Astrocyte (in vitro differentiated cells and primary cell): ENCODE measurements at regions not wholly inside any gene's neighbourhood (a gene's known extent, or its start where the extent isn't known, plus 50 kb on each side); places are given as distances from the start of the nearest gene placed in this dataset.

ENCODE experiments used
- DNase-seq: peaks from one replicate; pipeline ENCODE4 v3.0.0-alpha.2; 2010; ENCODE audit warnings: low read depth
- FAIRE-seq: peaks from 2 replicates; lab custom pipeline; 2011; peaks lifted over from hg19 to GRCh38; lab: Jason Lieb, UNC
- H2AFZ ChIP-seq: 2 replicates; pipeline ENCODE4 v1.6.0; 2012; ENCODE audit warnings: low read depth, low read length, inconsistent platforms
- H3K27ac ChIP-seq: 2 replicates; pipeline ENCODE4 v1.5.1; 2011; ENCODE audit warnings: low read depth, low read length, inconsistent platforms
- H3K27me3 ChIP-seq: 2 replicates; pipeline ENCODE4 v1.6.0; 2011; ENCODE audit warnings: low read length, inconsistent platforms; ENCODE audit not compliant: insufficient read depth
- H3K36me3 ChIP-seq: 2 replicates; pipeline ENCODE4 v1.5.1; 2011; ENCODE audit warnings: low read length, inconsistent platforms; ENCODE audit not compliant: insufficient read depth
- H3K4me1 ChIP-seq: 2 replicates; pipeline ENCODE4 v1.5.1; 2011; ENCODE audit warnings: low read length, inconsistent platforms; ENCODE audit not compliant: insufficient read depth
- H3K4me2 ChIP-seq: 2 replicates; pipeline ENCODE4 v1.6.0; 2012; ENCODE audit warnings: low read length, inconsistent platforms
- H3K4me3 ChIP-seq: 2 replicates; pipeline ENCODE4 v1.5.1; 2011; ENCODE audit warnings: low read depth, mild to moderate bottlenecking, low read length, inconsistent platforms; ENCODE audit not compliant: insufficient read depth
- H3K79me2 ChIP-seq: 2 replicates; pipeline ENCODE4 v1.6.0; 2012; ENCODE audit warnings: mild to moderate bottlenecking, low read length, inconsistent platforms; ENCODE audit not compliant: insufficient read depth
- H3K9ac ChIP-seq: 2 replicates; pipeline ENCODE4 v1.6.0; 2012; ENCODE audit warnings: mild to moderate bottlenecking, low read length, inconsistent platforms
- H3K9me3 ChIP-seq: 2 replicates; pipeline ENCODE4 v1.5.1; 2012; ENCODE audit warnings: low read depth, mild to moderate bottlenecking, low read length, inconsistent platforms; ENCODE audit not compliant: insufficient read depth
- H4K20me1 ChIP-seq: 2 replicates; pipeline ENCODE4 v1.6.0; 2012; ENCODE audit warnings: low read length, inconsistent platforms; ENCODE audit not compliant: insufficient read depth
- H3K27ac Mint-ChIP-seq: one replicate; pipeline ENCODE4 v1.8.0; 2021; ENCODE audit warnings: mild to moderate bottlenecking, mixed read lengths; ENCODE audit not compliant: unreplicated experiment
- H3K27me3 Mint-ChIP-seq: one replicate; pipeline ENCODE4 v1.8.0; 2021; ENCODE audit warnings: low read depth, mixed read lengths; ENCODE audit not compliant: unreplicated experiment
- H3K36me3 Mint-ChIP-seq: one replicate; pipeline ENCODE4 v1.8.0; 2021; ENCODE audit warnings: low read depth, mixed read lengths; ENCODE audit not compliant: unreplicated experiment
- H3K4me1 Mint-ChIP-seq: one replicate; pipeline ENCODE4 v1.8.0; 2021; ENCODE audit warnings: low read depth, mixed read lengths; ENCODE audit not compliant: unreplicated experiment
- H3K4me3 Mint-ChIP-seq: one replicate; pipeline ENCODE4 v1.8.0; 2021; ENCODE audit warnings: mild to moderate bottlenecking, moderate library complexity, mixed read lengths; ENCODE audit not compliant: unreplicated experiment
- H3K9me3 Mint-ChIP-seq: one replicate; pipeline ENCODE4 v1.8.0; 2021; ENCODE audit warnings: mild to moderate bottlenecking, mixed read lengths; ENCODE audit not compliant: unreplicated experiment
- EZH2 ChIP-seq: IDR thresholded peaks from 2 replicates; pipeline ENCODE4 v1.6.1; 2012; ENCODE audit warnings: mild to moderate bottlenecking, low read length, inconsistent platforms; ENCODE audit not compliant: insufficient read depth
- TF ChIP-seq, protein P1 (sequence below): IDR thresholded peaks from 2 replicates; pipeline ENCODE4 v1.5.1; 2011; ENCODE audit warnings: low read depth, mild to moderate bottlenecking, inconsistent platforms, low read length, moderate library complexity; ENCODE audit not compliant: insufficient read depth

DNA sequence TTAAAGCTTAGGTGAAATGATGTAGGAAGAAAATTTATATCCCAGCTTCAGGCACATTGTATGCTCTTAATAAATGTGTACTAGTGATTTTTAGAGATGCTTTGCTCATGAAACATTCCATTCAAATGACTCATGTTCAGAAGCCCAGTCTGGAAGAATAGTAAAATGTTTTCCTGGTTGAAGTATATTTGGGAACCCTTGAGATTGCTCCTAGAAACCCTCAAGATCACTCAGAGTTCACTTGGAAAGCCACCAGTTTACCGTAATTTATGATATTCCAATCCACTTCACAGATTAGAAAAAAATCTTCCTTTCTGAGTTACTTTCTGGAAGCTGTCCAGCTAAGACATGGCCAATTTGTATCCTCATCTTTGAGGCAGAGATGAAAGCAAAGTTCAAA lies 186.4 kb downstream of the SYT10 start:
- no peaks in the 10 kb centered on the region for H3K27me3 ChIP-seq
- H2AFZ ChIP-seq, result no peak overlapping the region
- FAIRE-seq, result no peak
- no peak overlapping the region for H3K4me3 ChIP-seq
- H3K27me3 Mint-ChIP-seq, result peaks cover 2% of the 10 kb centered on the region
- no peak overlapping the region for H3K27ac Mint-ChIP-seq
- H3K9ac ChIP-seq, result no peak overlapping the region
- H3K9me3 ChIP-seq, result no peaks in the 10 kb centered on the region
- no peak for DNase-seq
- no peak overlapping the region for H3K4me3 Mint-ChIP-seq
- no peaks in the 10 kb centered on the region for H4K20me1 ChIP-seq
- no peaks in the 10 kb centered on the region for H3K4me1 ChIP-seq
- no peaks in the 10 kb centered on the region for H3K36me3 ChIP-seq
- peaks cover 6% of the 10 kb centered on the region for H3K4me1 Mint-ChIP-seq
- H3K4me2 ChIP-seq, result no peak overlapping the region
- no peaks in the 10 kb centered on the region for H3K9me3 Mint-ChIP-seq
- H3K79me2 ChIP-seq, result no peaks in the 10 kb centered on the region
- H3K36me3 Mint-ChIP-seq, result no peaks in the 10 kb centered on the region
- TF ChIP-seq, protein P1, sequence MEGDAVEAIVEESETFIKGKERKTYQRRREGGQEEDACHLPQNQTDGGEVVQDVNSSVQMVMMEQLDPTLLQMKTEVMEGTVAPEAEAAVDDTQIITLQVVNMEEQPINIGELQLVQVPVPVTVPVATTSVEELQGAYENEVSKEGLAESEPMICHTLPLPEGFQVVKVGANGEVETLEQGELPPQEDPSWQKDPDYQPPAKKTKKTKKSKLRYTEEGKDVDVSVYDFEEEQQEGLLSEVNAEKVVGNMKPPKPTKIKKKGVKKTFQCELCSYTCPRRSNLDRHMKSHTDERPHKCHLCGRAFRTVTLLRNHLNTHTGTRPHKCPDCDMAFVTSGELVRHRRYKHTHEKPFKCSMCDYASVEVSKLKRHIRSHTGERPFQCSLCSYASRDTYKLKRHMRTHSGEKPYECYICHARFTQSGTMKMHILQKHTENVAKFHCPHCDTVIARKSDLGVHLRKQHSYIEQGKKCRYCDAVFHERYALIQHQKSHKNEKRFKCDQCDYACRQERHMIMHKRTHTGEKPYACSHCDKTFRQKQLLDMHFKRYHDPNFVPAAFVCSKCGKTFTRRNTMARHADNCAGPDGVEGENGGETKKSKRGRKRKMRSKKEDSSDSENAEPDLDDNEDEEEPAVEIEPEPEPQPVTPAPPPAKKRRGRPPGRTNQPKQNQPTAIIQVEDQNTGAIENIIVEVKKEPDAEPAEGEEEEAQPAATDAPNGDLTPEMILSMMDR, result no peak
- no peak for TF ChIP-seq EZH2
- H3K27ac ChIP-seq, result no peak overlapping the region

DNA sequence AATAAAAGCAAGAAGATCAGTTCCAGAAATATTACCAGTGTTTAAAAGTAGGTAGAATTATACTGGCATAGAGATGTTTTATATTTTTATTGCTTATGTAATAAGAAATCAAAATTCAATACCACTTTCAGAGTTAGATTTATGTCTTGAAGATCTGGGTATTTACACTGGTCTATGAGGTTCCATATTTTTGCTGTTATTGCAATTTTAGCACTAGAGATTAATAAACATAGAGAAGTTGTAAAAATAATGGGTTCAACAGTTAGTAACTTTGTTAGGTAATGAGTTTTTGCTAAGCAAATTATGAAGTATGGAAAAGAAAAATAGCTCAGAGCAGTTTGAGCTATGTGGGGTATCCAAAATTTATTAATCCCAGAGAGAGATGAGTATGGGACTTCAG lies 188.1 kb downstream of the SYT10 start:
- Mint-ChIP-seq H3K27ac (no peak overlapping the region), H3K4me3 (no peak overlapping the region), H3K9me3 (no peaks in the 10 kb centered on the region), H3K27me3 (peaks cover 2% of the 10 kb centered on the region), H3K4me1 (peaks cover 6% of the 10 kb centered on the region), H3K36me3 (no peaks in the 10 kb centered on the region)
- Histone ChIP-seq H2AFZ (no peak overlapping the region), H3K9me3 (no peaks in the 10 kb centered on the region), H3K4me2 (no peak overlapping the region), H3K27ac (no peak overlapping the region), H3K79me2 (no peaks in the 10 kb centered on the region), H3K9ac (no peak overlapping the region), H3K4me1 (no peaks in the 10 kb centered on the region), H4K20me1 (no peaks in the 10 kb centered on the region), H3K4me3 (no peak overlapping the region), H3K27me3 (no peaks in the 10 kb centered on the region), H3K36me3 (no peaks in the 10 kb centered on the region)
- DNase-seq, result no peak
- no peak for FAIRE-seq
- no peak for TF ChIP-seq EZH2
- TF ChIP-seq, protein P1, result no peak

DNA sequence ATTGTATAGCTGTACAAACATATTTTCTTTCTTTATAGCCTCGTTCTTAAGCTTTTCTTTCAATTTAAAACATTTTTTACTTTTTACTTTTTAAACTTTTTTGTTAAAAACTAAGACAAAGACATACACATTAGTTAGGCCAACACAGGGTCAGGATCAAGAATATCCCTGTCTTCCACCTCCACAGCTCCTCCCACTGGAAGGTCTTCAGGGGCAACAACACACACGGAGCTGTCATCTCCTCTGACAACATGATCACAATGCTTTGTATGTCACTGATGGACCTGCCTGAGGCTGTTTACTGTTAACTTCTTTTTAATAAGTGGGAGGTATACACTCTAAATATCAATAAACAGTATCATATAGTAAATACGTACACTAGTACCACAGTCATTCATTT lies 191.3 kb downstream of the SYT10 start:
- Mint-ChIP-seq H3K27me3 (no peaks in the 10 kb centered on the region), H3K27ac (no peak overlapping the region), H3K36me3 (no peaks in the 10 kb centered on the region), H3K9me3 (peaks cover 4% of the 10 kb centered on the region), H3K4me1 (peaks cover 4% of the 10 kb centered on the region), H3K4me3 (no peak overlapping the region)
- FAIRE-seq, result no peak
- H3K36me3 ChIP-seq, result no peaks in the 10 kb centered on the region
- no peaks in the 10 kb centered on the region for H4K20me1 ChIP-seq
- no peak overlapping the region for H3K9ac ChIP-seq
- H3K4me2 ChIP-seq, result no peak overlapping the region
- H3K27ac ChIP-seq, result no peak overlapping the region
- H3K9me3 ChIP-seq, result no peaks in the 10 kb centered on the region
- no peak overlapping the region for H3K4me3 ChIP-seq
- H2AFZ ChIP-seq, result no peak overlapping the region
- TF ChIP-seq, protein P1, result no peak
- TF ChIP-seq EZH2, result no peak
- no peak for DNase-seq
- H3K27me3 ChIP-seq, result no peaks in the 10 kb centered on the region
- no peaks in the 10 kb centered on the region for H3K4me1 ChIP-seq
- no peaks in the 10 kb centered on the region for H3K79me2 ChIP-seq
